ENCODE measurements at regions not wholly inside any gene's neighbourhood (a gene's known extent, or its start where the extent isn't known, plus 50 kb on each side); places are given as distances from the start of the nearest gene placed in this dataset.

DNA sequence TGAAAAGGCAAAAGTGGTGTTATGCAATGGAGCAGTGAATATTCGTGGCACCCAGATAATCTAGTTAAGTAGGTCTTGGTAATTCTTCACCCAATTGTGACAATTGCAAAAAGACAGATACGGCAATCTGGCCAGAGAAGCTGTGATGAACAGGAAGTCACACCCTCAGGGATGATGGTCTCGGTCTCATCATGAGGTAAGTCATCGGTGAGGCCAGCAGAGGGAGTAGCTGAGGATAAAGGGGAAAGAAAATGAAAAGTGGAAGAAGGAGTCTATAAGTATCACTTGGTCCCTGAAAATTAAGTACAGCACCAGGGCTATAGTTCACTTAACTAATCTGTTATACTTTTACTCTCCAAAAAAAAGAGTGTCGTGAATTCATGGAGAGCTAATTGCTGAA, 258.8 kb upstream of the NCAM2 start:
- ChIA-PET POLR2A (no interaction called here), CTCF (no interaction called here)
- no peaks in the 10 kb centered on the region for H3K4me1 ChIP-seq (ENCODE audit: control insufficient read depth, insufficient read depth, low read length)
- ATAC-seq (no peak), DNase-seq (ENCODE audit: low read depth, low spot score) (no peak)
- in situ Hi-C loops (cut with HindIII; ENCODE audit: low pct_unique_long_range_greater_than_20kb, low sequenced_read_pairs) = no loop called here
- TF ChIP-seq, protein P1, sequence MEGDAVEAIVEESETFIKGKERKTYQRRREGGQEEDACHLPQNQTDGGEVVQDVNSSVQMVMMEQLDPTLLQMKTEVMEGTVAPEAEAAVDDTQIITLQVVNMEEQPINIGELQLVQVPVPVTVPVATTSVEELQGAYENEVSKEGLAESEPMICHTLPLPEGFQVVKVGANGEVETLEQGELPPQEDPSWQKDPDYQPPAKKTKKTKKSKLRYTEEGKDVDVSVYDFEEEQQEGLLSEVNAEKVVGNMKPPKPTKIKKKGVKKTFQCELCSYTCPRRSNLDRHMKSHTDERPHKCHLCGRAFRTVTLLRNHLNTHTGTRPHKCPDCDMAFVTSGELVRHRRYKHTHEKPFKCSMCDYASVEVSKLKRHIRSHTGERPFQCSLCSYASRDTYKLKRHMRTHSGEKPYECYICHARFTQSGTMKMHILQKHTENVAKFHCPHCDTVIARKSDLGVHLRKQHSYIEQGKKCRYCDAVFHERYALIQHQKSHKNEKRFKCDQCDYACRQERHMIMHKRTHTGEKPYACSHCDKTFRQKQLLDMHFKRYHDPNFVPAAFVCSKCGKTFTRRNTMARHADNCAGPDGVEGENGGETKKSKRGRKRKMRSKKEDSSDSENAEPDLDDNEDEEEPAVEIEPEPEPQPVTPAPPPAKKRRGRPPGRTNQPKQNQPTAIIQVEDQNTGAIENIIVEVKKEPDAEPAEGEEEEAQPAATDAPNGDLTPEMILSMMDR (IDR thresholded peaks at IDR 0.05) = 0 out of 2 replicates have a peak, but pooled peaks have one; percentile 9
- TF ChIP-seq SIN3A (IDR thresholded peaks at IDR 0.05; ENCODE audit: borderline replicate concordance, insufficient read depth, low read depth, low read length) = no peak
- intact Hi-C loops (cut with micrococcal nuclease; ENCODE audit: unreplicated experiment) = no loop called here
- H3K36me3 ChIP-seq (ENCODE audit: control insufficient read depth, insufficient read depth, low read length) = no peaks in the 10 kb centered on the region
- H3K27me3 ChIP-seq (ENCODE audit: control insufficient read depth, insufficient read depth, low read length) = no peaks in the 10 kb centered on the region
- H3K4me3 ChIP-seq (ENCODE audit: low read depth in 2 of 2, low read length in 2 of 2) = no peak overlapping the region
- no peaks in the 10 kb centered on the region for H3K9me3 ChIP-seq (ENCODE audit: control insufficient read depth, insufficient read depth, low read depth, low read length)
- no peak overlapping the region for H3K27ac ChIP-seq (ENCODE audit: low read length)
- no TSS peak for BruUV-seq (replicated peaks)

DNA sequence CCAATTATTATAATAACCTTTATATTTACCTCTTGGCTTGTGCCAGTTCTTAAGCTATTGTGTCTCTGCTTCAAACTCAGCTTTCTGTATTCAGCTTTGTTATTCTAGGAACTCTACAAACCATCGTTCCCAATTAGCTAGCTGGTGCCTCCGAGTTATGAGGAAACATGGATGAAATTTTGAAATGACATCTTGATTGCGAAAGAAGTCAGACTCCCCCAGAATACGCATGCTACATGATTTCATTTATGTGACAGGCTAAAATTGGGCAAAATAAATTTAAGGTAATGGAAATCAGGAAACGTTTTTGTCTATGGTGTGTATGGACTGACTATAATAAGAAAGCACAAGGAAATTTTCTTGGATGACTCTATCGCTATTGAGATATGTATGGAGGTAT, 256.8 kb upstream of the NCAM2 start:
- no peak overlapping the region for H3K27ac ChIP-seq (ENCODE audit: low read length)
- no peak for ATAC-seq
- CTCF ChIA-PET = no interaction called here

More for the DNA sequence above, 256.8 kb upstream of the NCAM2 start:
- no TSS peak for BruUV-seq (replicated peaks)
- TF ChIP-seq TCF7L2 (IDR thresholded peaks at IDR 0.05; ENCODE audit: low read depth, low read length) (no peak), SIN3A (IDR thresholded peaks at IDR 0.05; ENCODE audit: borderline replicate concordance, insufficient read depth, low read depth, low read length) (no peak), POLR2AphosphoS5 (IDR thresholded peaks at IDR 0.05; ENCODE audit: low read depth, low read length) (no peak)
- TF ChIP-seq, protein P1 (IDR thresholded peaks at IDR 0.05) = no peak
- TF ChIP-seq, protein P2, sequence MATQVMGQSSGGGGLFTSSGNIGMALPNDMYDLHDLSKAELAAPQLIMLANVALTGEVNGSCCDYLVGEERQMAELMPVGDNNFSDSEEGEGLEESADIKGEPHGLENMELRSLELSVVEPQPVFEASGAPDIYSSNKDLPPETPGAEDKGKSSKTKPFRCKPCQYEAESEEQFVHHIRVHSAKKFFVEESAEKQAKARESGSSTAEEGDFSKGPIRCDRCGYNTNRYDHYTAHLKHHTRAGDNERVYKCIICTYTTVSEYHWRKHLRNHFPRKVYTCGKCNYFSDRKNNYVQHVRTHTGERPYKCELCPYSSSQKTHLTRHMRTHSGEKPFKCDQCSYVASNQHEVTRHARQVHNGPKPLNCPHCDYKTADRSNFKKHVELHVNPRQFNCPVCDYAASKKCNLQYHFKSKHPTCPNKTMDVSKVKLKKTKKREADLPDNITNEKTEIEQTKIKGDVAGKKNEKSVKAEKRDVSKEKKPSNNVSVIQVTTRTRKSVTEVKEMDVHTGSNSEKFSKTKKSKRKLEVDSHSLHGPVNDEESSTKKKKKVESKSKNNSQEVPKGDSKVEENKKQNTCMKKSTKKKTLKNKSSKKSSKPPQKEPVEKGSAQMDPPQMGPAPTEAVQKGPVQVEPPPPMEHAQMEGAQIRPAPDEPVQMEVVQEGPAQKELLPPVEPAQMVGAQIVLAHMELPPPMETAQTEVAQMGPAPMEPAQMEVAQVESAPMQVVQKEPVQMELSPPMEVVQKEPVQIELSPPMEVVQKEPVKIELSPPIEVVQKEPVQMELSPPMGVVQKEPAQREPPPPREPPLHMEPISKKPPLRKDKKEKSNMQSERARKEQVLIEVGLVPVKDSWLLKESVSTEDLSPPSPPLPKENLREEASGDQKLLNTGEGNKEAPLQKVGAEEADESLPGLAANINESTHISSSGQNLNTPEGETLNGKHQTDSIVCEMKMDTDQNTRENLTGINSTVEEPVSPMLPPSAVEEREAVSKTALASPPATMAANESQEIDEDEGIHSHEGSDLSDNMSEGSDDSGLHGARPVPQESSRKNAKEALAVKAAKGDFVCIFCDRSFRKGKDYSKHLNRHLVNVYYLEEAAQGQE (IDR thresholded peaks at IDR 0.05; ENCODE audit: insufficient read depth in 1 of 2, low read depth in 2 of 2, low read length in 1 of 2) = no peak
- Histone ChIP-seq H3K9me3 (ENCODE audit: control insufficient read depth, insufficient read depth, low read depth, low read length) (no peaks in the 10 kb centered on the region), H3K4me1 (ENCODE audit: control insufficient read depth, insufficient read depth, low read length) (no peaks in the 10 kb centered on the region), H3K36me3 (ENCODE audit: control insufficient read depth, insufficient read depth, low read length) (no peaks in the 10 kb centered on the region), H3K27me3 (ENCODE audit: control insufficient read depth, insufficient read depth, low read length) (no peaks in the 10 kb centered on the region), H3K4me3 (ENCODE audit: low read depth in 2 of 2, low read length in 2 of 2) (no peak overlapping the region)
- POLR2A ChIA-PET = no interaction called here
- intact Hi-C loops (cut with micrococcal nuclease; ENCODE audit: unreplicated experiment) (no loop called here), in situ Hi-C loops (cut with HindIII; ENCODE audit: low pct_unique_long_range_greater_than_20kb, low sequenced_read_pairs) (no loop called here)
- no peak for DNase-seq (ENCODE audit: low read depth, low spot score)
